Gastroesophageal sphincter (tissue), 3 donors: ENCODE measurements at regions not wholly inside any gene's neighbourhood (a gene's known extent, or its start where the extent isn't known, plus 50 kb on each side); places are given as distances from the start of the nearest gene placed in this dataset.

Source experiments
- EP300 ChIP-seq: sonication (generic); formaldehyde crosslinking; IDR thresholded peaks from one replicate; pipeline ENCODE4 v1.6.1; 2017; ENCODE audit warnings: antibody characterized with exemption, mild to moderate bottlenecking
- POLR2A ChIP-seq, 2 donors: fragments of 450-650 bp; IDR thresholded peaks; one replicate each; pipeline ENCODE4 v1.6.1; 2017; ENCODE audit warnings: antibody characterized with exemption in 2 of 2, mild to moderate bottlenecking in 2 of 2, moderate library complexity in 1 of 2
- TF ChIP-seq, protein P1 (sequence below), 4 experiments: fragments of 200-600 bp in 2 of 4; fragments of 450-650 bp in 2 of 4; sonication (generic) in 1 of 4; IDR thresholded peaks; one replicate each; pipeline ENCODE4 v1.5.1; 2017 to 2019; ENCODE audit warnings: antibody characterized with exemption in 4 of 4, mild to moderate bottlenecking in 2 of 4, moderate library complexity in 2 of 4

DNA sequence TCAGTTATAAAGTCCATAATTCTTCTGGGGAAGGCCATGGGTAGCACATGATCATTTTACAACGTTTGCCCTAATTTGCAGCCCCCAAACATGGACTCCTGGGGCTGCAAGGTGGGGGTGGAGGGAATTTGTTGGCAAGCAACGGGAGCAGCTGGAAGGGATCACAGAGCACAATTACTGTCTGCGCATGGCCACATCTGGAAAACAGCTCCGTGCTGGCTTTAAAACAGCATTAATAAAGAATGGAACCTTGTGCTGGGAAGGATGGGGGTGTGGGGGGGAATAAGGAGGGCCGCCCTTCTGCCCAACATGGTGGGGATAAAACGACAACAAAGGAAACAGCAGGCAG, 60.9 kb upstream of the SLC14A2 start:
- TF ChIP-seq, protein P1, sequence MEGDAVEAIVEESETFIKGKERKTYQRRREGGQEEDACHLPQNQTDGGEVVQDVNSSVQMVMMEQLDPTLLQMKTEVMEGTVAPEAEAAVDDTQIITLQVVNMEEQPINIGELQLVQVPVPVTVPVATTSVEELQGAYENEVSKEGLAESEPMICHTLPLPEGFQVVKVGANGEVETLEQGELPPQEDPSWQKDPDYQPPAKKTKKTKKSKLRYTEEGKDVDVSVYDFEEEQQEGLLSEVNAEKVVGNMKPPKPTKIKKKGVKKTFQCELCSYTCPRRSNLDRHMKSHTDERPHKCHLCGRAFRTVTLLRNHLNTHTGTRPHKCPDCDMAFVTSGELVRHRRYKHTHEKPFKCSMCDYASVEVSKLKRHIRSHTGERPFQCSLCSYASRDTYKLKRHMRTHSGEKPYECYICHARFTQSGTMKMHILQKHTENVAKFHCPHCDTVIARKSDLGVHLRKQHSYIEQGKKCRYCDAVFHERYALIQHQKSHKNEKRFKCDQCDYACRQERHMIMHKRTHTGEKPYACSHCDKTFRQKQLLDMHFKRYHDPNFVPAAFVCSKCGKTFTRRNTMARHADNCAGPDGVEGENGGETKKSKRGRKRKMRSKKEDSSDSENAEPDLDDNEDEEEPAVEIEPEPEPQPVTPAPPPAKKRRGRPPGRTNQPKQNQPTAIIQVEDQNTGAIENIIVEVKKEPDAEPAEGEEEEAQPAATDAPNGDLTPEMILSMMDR (IDR thresholded peaks at IDR 0.05) = no peak
- TF ChIP-seq EP300 (no peak), POLR2A (IDR thresholded peaks at IDR 0.05) (no peak)
